NB4 (cell line): ENCODE measurements at regions not wholly inside any gene's neighbourhood (a gene's known extent, or its start where the extent isn't known, plus 50 kb on each side); places are given as distances from the start of the nearest gene placed in this dataset.

Source experiments
- CTCF ChIP-seq: IDR thresholded peaks from one replicate; pipeline ENCODE4 v1.5.1; 2012; ENCODE audit warnings: low read depth, low read length
- POLR2A ChIP-seq: IDR thresholded peaks from 2 replicates; pipeline ENCODE4 v1.6.1; 2011; ENCODE audit warnings: mild to moderate bottlenecking; ENCODE audit not compliant: insufficient read length; ENCODE audit errors: extremely low read depth

GRCh38 chr5:67730917-67731474 is 484.6 kb upstream of the PIK3R1 start:
- no peak for TF ChIP-seq CTCF
- no peak for TF ChIP-seq POLR2A
